H1 (cell line): ENCODE measurements at regions not wholly inside any gene's neighbourhood (a gene's known extent, or its start where the extent isn't known, plus 50 kb on each side); places are given as distances from the start of the nearest gene placed in this dataset.

Experiments
- BRCA1 ChIP-seq: IDR thresholded peaks from 2 replicates; pipeline ENCODE4 v1.6.1; 2012; ENCODE audit warnings: low read depth, low read length, improper control_type of control experiment
- POLR2AphosphoS5 ChIP-seq: IDR thresholded peaks from 2 replicates; pipeline ENCODE4 v1.6.1; 2011; ENCODE audit warnings: low read depth, low read length
- SUZ12 ChIP-seq: fragments of 200-600 bp; sonication (generic); IDR thresholded peaks from 2 replicates; pipeline ENCODE4 v1.6.1; 2012; ENCODE audit warnings: mild to moderate bottlenecking, inconsistent platforms, low read length, moderate library complexity, mixed read lengths
- USF2 ChIP-seq: IDR thresholded peaks from 2 replicates; pipeline ENCODE4 v1.6.1; 2011; ENCODE audit warnings: low read length, improper control_type of control experiment

GRCh38 chr12:78560633-78561032 is 303.9 kb upstream of the SYT1 start (continued):
- TF ChIP-seq BRCA1 (no peak), SUZ12 (no peak), POLR2AphosphoS5 (no peak), USF2 (no peak)
- TF ChIP-seq, all 59 proteins: peak for 0
